Mammary epithelial cell (primary cell): ENCODE measurements at regions not wholly inside any gene's neighbourhood (a gene's known extent, or its start where the extent isn't known, plus 50 kb on each side); places are given as distances from the start of the nearest gene placed in this dataset.

Source experiments
- EZH2 ChIP-seq: IDR thresholded peaks from 2 replicates; pipeline ENCODE4 v1.6.1; 2012; ENCODE audit warnings: low read length, inconsistent platforms, borderline replicate concordance
- TF ChIP-seq, protein P1 (sequence below), 2 donors: IDR thresholded peaks in 1 of 2; conservative IDR thresholded peaks in 1 of 2; 2 replicates each; pipeline ENCODE4 v1.5.1; 2011 to 2012; ENCODE audit warnings: inconsistent platforms in 2 of 2, low read length in 2 of 2, mild to moderate bottlenecking in 2 of 2, control low read depth in 1 of 2, low read depth in 1 of 2; ENCODE audit not compliant: insufficient read depth in 1 of 2; ENCODE audit errors: extremely low read depth in 1 of 2

DNA sequence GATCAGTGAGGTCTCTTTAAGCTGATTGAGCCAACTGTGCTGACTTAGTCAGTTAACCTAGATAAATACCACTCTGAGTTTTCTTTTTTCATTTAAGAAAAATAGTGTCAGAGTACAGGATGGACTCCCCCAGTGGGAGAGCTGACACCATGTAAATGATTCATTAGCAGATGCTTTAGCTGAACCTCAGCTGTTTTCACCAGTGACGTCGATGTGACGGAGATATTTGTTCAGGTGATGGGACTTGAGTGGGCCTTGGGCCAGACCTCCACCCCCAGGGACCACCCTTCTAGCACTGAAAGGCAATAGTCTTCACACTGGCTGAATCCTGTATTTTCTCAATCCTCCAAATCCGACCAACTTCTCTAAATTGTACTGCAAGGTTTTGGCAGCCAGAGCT lies 196.1 kb downstream of the GAS1 start:
- TF ChIP-seq, protein P1, sequence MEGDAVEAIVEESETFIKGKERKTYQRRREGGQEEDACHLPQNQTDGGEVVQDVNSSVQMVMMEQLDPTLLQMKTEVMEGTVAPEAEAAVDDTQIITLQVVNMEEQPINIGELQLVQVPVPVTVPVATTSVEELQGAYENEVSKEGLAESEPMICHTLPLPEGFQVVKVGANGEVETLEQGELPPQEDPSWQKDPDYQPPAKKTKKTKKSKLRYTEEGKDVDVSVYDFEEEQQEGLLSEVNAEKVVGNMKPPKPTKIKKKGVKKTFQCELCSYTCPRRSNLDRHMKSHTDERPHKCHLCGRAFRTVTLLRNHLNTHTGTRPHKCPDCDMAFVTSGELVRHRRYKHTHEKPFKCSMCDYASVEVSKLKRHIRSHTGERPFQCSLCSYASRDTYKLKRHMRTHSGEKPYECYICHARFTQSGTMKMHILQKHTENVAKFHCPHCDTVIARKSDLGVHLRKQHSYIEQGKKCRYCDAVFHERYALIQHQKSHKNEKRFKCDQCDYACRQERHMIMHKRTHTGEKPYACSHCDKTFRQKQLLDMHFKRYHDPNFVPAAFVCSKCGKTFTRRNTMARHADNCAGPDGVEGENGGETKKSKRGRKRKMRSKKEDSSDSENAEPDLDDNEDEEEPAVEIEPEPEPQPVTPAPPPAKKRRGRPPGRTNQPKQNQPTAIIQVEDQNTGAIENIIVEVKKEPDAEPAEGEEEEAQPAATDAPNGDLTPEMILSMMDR (conservative IDR thresholded peaks at IDR 0.05 in 1 of 2, IDR thresholded peaks at IDR 0.05 in 1 of 2; ENCODE audit: extremely low read depth in 1 of 2, insufficient read depth in 1 of 2, low read depth in 1 of 2, low read length in 2 of 2) = no peak
- TF ChIP-seq EZH2 = no peak
